GM13976 (cell line): ENCODE measurements at regions not wholly inside any gene's neighbourhood (a gene's known extent, or its start where the extent isn't known, plus 50 kb on each side); places are given as distances from the start of the nearest gene placed in this dataset.

Experiments used
- DNase-seq: peaks from one replicate; pipeline ENCODE4 v3.0.0; 2012; ENCODE audit warnings: low spot score
- in situ Hi-C: fragments of 300-500 bp; cut with MboI; formaldehyde crosslinking; loops from one replicate; pipeline ENCODE4 v1.12.0; 2022; ENCODE audit warnings: low sequenced_read_pairs, mixed read lengths, inconsistent platforms; ENCODE audit not compliant: unreplicated experiment
- TF ChIP-seq, protein P1 (sequence below): IDR thresholded peaks from 2 replicates; pipeline ENCODE4 v1.5.1; 2012; ENCODE audit warnings: borderline replicate concordance, mild to moderate bottlenecking; ENCODE audit not compliant: insufficient read depth; ENCODE audit errors: extremely low read depth, missing control alignments, control extremely low read depth

GRCh38 chr16:60755907-60756306 lies 1280.3 kb downstream of the CDH8 start:
- TF ChIP-seq, protein P1, sequence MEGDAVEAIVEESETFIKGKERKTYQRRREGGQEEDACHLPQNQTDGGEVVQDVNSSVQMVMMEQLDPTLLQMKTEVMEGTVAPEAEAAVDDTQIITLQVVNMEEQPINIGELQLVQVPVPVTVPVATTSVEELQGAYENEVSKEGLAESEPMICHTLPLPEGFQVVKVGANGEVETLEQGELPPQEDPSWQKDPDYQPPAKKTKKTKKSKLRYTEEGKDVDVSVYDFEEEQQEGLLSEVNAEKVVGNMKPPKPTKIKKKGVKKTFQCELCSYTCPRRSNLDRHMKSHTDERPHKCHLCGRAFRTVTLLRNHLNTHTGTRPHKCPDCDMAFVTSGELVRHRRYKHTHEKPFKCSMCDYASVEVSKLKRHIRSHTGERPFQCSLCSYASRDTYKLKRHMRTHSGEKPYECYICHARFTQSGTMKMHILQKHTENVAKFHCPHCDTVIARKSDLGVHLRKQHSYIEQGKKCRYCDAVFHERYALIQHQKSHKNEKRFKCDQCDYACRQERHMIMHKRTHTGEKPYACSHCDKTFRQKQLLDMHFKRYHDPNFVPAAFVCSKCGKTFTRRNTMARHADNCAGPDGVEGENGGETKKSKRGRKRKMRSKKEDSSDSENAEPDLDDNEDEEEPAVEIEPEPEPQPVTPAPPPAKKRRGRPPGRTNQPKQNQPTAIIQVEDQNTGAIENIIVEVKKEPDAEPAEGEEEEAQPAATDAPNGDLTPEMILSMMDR = no peak
- in situ Hi-C loops = no loop called here
- DNase-seq = no peak

DNA sequence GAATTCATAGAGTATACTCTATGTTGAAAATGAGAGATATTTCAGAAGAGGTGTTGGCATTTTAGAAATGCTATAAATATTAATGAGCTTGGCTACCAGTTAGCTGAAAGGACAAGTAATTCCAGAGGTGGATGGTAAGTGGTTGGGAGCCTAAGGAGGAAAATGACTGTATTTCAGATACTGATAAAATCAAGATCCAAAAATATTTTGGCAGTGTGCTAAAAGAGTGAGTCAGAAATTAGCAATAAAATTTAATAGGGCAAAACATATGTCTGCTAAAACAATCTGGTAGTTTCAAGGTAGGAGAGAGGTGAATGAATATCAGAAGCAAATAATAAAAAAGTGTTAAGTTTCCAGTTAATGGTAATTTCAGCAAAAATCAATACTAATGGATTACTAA lies 1287.9 kb downstream of the CDH8 start:
- in situ Hi-C loops = no loop called here
- TF ChIP-seq, protein P1 = no peak
- no peak for DNase-seq

DNA sequence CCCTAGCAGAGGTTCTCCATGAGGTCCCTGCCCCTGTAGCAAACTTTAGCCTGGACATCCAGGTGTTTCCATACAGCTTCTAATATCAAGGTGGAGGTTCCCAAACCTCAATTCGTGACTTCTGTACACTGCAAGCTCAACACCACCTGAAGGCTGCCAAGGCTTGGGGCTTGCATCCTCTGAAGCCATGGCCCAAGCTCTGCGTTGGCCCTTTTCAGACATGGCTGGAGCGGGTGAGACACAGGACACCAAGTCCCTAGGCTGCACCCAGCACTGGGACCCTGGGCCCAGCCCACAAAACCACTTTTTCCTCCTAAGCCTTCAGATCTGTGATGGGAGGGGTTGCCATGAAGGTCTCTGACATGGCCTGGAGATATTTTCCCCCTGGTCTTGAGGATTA lies 1292.0 kb downstream of the CDH8 start:
- in situ Hi-C loops = no loop called here
- TF ChIP-seq, protein P1 = no peak
- DNase-seq = no peak

GRCh38 chr16:60741810-60742209 lies 1294.4 kb downstream of the CDH8 start:
- TF ChIP-seq, protein P1 = no peak
- DNase-seq = no peak
- in situ Hi-C loops = no loop called here

DNA sequence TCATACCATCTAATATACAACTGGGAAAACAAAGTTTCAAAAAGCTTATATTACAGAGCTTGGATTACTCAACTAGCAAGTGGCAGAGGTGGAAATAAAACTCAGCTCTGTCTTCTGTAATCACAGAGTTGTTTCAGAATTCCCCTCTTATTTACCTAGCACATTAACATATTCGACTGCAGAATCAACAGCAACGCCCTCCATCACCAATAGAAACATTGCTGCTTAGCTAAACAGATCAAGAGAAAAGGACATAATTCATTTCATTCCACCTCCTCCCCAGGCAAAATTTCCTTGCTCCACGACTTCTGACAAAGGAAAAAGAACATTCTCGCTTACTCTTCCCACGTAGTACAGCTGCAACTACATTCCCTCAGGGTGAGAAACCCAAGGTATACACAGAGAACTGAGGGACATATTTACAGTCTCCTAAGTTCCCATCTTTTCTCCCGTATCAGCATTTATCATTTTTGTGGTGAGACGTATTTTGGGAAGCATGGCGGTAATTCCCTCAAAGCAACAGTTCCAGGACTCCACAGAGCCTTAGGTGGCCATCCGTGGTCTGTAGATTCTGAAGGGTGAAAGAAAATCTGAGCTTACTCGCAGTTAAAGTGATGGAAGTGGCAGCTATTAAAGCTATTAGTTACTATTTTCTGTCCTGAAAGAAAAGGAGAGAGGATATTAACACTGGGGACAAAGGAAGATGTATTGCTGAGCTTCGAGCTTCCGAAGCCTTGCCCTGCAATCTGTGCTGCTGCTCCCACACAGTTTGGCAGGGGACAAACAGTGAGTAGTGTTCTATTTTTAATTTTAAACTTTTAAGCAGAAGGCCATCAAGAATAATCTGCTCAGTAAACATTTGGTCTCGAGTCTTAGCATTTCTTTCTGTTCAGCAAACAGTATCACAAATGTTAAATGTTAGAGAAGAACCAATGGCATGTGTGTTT lies 1296.2 kb downstream of the CDH8 start:
- TF ChIP-seq, protein P1 = no peak
- in situ Hi-C loops = no loop called here
- DNase-seq = no peak

DNA sequence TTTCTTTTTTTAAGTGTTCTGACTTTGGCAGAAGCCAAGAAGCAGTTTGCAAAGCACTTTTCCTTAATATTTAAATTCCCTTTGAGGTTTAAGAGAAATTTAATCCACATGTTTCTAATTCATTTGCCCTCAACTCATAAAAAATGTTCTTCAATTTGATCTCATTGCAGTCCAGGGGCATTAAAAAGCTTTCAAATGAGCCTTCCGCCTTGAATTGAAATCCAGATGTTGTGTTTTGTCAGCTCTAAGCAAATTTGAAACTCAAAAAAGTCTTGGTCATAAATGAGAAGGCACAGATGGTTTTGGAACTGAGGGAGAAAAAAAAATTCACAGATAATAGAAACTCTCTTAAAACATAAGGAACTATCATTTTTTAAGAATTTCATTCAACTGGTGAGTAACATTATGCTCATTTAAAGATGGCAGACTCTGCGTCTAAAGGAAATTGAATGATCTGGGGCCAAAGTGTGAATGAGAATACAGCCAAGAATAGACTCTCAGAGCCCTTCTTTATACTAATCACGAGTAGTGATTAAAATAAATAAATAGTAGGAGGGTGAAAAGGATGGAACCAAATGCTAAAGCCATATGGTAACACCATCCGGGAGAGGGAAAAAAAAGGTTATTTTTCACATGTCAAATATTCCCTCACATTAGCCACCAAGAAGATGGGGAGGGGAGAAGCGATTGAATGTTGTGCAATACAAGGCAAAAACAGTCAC lies 1304.7 kb downstream of the CDH8 start:
- TF ChIP-seq, protein P1 = no peak
- in situ Hi-C loops = no loop called here
- no peak for DNase-seq
